ENCODE measurements at regions not wholly inside any gene's neighbourhood (a gene's known extent, or its start where the extent isn't known, plus 50 kb on each side); places are given as distances from the start of the nearest gene placed in this dataset.

- ChIA-PET CTCF (ENCODE audit: low intra/inter-chr PET ratio) (no interaction called here), POLR2A (interaction anchor here (0.6 kb wide), 1 partner anchor 1824 kb away, joined by 3 read pairs; no protein-coding TSS in a partner anchor)
- Histone ChIP-seq H3K4me1 (replicated peaks in 1 of 2; ENCODE audit: control insufficient read depth in 2 of 2, insufficient read depth in 2 of 2, low read length in 2 of 2) (no peaks in the 10 kb centered on the region), H3K9me1 (ENCODE audit: control insufficient read depth, insufficient read depth, low read length) (no peaks in the 10 kb centered on the region), H3K27me3 (ENCODE audit: control insufficient read depth in 2 of 2, insufficient read depth in 2 of 2, low read length in 2 of 2) (no peaks in the 10 kb centered on the region), H3K4me3 (no peak overlapping the region), H3K36me3 (ENCODE audit: control insufficient read depth, insufficient read depth, low read length) (no peaks in the 10 kb centered on the region), H3K9me3 (replicated peaks; ENCODE audit: control insufficient read depth, insufficient read depth, low read depth, low read length) (no peaks in the 10 kb centered on the region), H4K20me1 (replicated peaks; ENCODE audit: control insufficient read depth, insufficient read depth, low read length) (no peaks in the 10 kb centered on the region), H3K27ac (ENCODE audit: extremely low read depth, low read depth, low read length) (no peak overlapping the region), H3K9ac (ENCODE audit: insufficient read depth in 1 of 2, low read depth in 2 of 2, low read length in 2 of 2) (no peak overlapping the region), H2AFZ (ENCODE audit: low read depth, low read length) (no peak overlapping the region), H3K79me2 (ENCODE audit: control insufficient read depth, insufficient read depth, low read length) (no peaks in the 10 kb centered on the region), H3K4me2 (ENCODE audit: insufficient read depth, low read length) (no peak overlapping the region)
- no peak for FAIRE-seq
- TF ChIP-seq TCF3 (CRISPR knock-in tag; IDR thresholded peaks at IDR 0.05) (no peak), TBL1XR1 (IDR thresholded peaks at IDR 0.05; ENCODE audit: low read length in 2 of 2) (no peak), HNRNPK (IDR thresholded peaks at IDR 0.05; ENCODE audit: low read depth, low read length, poor library complexity, severe bottlenecking) (no peak), GTF2A2 (tag; IDR thresholded peaks at IDR 0.05) (no peak), HLTF (IDR thresholded peaks at IDR 0.05) (no peak), E2F3 (CRISPR knock-in tag; IDR thresholded peaks at IDR 0.05) (no peak), PHF21A (IDR thresholded peaks at IDR 0.05; ENCODE audit: borderline replicate concordance, low read depth) (no peak), HES1 (IDR thresholded peaks at IDR 0.05; ENCODE audit: low read depth) (no peak), ZNF76 (CRISPR knock-in tag; IDR thresholded peaks at IDR 0.05; ENCODE audit: borderline replicate concordance) (no peak), MLX (CRISPR knock-in tag; conservative IDR thresholded peaks at IDR 0.05) (no peak), RB1 (IDR thresholded peaks at IDR 0.05; ENCODE audit: low read depth) (no peak), ZFX (CRISPR knock-in tag; IDR thresholded peaks at IDR 0.05) (no peak), CBFA2T2 (conservative IDR thresholded peaks at IDR 0.05) (no peak)
- BruUV-seq (replicated peaks): no TSS peak
- intact Hi-C loops (cut with micrococcal nuclease) (no loop called here), in situ Hi-C loops (cut with MboI) (loop anchor here (25.0 kb wide), 1 partner anchor 1068 kb away; no protein-coding TSS in a partner anchor)
- 13% methylated on average over 6 of the region's 6 CpGs for WGBS (ENCODE audit: insufficient coverage, low coverage, missing lambda C conversion rate)
- ATAC-seq: no peak
- no peak for DNase-seq (ENCODE audit: extremely low read depth in 1 of 4, low spot score in 3 of 4)
Measured at GRCh38 chr21:15480160-15480559, 249.6 kb upstream of the USP25 start.
